Stimulated activated CD8-positive, alpha-beta memory T cell treated with anti-CD3 and anti-CD28 coated beads, Interleukin-4, amount 100 ng/mL, for 48 hours (primary cell): ENCODE measurements at regions not wholly inside any gene's neighbourhood (a gene's known extent, or its start where the extent isn't known, plus 50 kb on each side); places are given as distances from the start of the nearest gene placed in this dataset.

Experiments
- DNase-seq: peaks from one replicate; pipeline ENCODE4 v3.0.0-alpha.2; 2020

DNA sequence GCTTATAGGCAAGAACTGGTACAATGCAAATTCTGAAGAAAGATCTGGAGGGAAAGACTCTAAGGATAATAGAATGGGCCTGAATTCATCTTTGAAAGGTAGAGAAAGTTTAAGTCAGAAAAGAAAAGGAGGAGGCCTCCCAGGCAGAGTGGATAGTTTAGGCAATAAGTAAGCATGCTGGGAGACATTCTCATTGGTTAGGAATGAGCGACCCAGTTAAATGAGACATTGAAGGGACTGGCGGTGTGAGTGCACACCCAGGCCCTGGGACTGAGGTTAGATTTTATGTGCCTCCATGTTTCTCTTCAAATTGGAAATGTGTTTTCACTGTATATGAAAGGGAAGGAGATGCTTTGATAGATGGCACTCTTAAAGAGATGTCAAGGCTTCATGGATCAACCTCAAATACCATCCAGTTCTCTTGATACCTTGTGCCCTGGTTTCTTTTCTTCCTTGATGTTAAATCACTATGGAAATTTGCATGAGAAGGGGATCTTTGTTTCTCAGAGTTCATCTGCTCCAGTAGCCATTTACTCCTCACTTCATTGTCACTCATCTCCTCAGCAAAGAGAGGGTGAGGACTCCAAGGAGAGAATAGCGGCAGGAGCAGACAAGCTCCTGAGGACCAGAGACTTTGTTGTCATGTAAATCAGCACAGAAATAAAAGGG, 584.2 kb upstream of the INTU start:
- no peak for DNase-seq

DNA sequence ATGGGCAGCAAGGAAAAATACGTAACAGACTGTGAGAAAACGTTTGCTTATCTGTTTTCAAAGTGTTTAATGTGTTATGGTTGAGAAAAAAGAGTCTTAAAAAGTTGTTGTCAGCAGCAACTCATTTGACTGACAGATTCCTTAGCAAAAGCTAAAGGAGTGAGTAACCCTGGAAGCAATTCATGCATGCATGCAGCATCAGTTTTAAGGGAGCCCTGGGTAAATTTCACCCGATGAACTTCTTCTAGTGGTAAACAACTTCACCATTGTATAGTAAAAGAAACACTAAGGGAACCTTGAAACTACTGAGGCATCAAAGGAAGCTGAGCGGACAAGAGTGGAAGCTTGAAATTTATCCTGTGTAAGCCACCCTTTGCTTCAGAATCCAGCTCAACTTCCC, 583.2 kb upstream of the INTU start:
- no peak for DNase-seq

DNA sequence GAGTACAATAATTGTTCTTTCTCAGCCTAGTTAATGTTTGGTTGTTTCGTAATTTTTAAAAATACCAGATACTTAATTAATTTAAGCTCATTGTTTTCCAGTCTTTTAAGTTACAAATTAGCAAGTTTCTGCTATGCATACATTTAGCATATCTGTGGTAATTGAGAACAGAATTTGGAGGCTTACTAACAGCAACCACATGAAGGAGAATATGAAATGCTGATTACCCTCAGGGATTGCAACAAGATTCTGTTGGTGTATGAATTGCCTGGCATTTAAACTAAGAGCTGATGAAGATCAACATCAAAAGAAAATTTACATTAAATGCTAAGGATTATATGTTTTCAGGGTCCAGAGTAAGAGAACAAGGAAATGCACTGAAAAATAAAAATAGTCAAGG, 580.0 kb upstream of the INTU start:
- DNase-seq, result no peak

DNA sequence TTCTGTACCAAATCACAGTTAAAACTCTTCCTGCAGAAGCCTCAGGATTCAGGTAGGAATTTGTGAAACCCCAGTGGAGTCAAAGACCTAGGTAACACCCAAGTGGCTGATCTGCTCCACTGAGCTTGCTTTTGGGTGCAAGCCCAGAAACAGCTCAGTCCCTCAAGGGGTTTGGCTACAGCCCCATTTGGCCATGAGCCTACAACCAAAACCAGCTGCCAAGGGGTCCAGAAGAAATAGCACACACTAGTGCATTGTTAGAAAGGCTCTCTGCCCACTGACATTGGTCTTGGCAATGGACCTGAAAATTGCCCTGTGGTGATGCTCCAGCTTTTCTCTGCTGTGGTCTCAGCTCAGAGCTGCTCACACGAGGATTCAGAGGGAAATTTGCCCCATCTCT, 577.4 kb upstream of the INTU start:
- no peak for DNase-seq

DNA sequence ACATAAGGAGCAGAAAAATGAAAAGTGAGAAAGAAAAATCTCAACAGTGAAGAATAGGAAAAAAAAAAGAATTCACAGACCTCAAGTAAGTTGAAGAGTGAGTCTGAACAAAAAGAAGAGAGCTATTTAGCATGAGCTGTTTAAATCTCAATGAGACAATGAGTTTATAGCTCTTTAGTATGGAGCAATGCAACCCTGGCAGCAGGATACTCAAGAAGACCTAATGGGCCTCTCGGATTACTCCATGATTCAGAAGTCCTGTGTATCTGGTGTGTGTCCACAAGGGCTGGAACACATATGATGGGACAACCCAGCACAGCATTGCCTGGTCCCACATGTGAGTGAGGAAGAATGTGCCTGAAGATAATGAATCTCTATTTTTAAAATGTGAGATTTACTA, 563.1 kb upstream of the INTU start:
- no peak for DNase-seq

DNA sequence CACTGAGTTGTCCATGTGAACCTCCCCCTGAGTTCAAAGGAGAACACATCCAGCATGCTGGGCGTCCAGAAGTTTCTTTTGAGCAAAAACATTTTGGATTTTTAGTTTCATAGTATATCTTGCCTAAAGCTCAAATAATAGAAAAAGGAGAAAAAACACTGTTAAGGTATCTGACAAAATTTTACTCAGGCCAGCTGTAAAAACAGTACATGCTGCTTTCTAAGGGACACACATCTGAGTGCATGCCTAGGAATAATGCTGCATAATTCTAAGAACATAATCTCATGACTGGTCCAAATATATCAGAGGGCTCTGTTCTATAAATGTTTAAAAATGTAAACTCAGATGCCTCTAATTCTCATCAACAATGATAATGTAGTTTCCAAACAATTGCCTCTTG, 561.3 kb upstream of the INTU start:
- no peak for DNase-seq

DNA sequence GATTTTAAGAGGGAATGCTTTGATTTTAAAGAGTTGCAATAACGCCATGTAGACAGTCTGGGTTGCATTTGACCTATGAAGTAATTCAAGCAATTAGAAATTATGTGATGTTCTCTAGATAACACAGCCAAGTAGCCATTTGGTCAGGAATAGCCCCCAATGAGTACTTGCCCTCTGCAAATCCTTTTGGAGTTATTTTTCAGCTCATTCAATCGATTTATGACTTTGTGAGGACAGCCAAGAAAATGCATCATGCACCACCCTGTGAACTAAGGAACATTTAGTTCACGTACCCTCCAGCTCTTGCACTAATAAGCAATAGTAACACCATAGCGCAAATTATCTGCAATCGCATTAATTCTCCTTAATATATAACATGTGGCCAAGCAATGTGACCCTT, 552.6 kb upstream of the INTU start:
- no peak for DNase-seq

DNA sequence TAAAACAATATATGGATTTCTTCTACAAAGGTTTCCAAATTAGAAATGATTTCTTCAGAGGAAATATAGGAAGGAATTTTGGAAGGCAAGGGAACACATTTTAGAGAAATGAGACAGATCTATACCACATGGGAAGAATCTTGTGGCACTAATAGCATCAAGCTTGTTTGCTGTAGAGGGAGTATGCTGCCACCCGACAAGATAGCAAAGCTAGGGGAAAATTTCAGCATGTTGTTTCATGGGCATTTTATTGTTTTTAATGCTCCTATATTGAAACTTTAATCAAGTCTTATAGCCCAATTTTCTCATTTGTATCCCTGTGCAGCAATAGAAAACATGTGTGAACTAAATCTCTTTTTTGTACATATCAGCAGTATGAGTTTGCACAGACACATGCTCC, 551.7 kb upstream of the INTU start:
- DNase-seq, result no peak

DNA sequence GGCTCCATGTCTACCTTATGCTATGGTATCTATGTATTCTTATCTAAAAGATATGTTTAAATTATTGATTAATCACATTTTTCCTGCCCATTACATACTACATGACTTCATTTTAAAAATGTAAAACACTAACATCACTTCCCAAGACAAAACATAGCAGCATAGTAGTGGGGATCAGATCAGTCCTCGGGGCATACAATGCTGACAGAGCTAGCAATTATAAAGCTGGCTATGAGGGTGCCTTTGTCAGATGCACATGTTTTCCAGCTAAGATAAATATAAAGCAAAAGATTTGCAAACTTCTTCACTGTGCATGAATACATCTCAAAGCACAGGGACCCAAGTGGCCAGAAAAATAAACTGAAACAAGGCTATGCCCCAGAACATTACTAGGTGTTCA, 549.8 kb upstream of the INTU start:
- no peak for DNase-seq

DNA sequence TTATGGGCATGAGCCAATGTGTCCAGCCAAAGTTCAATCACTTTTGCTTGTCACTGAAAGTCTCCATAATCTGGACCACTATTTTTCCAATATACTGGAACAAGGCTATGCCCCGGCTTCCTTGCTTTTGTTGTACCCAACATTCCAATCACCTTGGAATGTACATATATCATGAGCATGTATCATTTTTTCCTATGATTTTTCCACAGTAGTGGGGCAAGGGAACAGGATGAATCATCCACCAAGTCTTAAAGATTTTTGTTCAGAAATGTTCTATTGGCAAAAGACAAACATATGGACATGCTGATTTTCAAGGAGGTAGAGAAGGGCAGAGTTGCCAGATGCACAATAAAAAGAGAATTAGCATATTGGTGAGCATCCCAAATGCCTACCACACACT, 548.1 kb upstream of the INTU start:
- DNase-seq, result no peak

DNA sequence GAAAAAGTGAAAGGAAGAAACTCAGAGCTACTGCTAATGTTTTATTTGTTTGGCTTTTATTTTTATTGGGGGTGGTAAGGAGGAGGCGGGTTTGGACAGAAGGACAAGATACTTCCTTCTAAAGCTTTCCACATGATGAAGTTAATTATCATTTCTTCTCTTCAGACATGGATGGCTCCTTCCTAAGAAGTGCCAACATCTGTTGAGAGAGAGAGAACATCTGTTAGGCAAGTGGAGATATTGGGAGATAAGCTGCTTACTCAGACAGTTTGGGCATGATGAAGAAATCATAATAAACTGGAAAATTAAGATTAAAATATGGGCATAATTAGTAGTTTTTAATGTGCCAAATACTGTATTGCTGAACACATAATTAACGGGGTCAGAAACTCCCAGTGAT, 535.7 kb upstream of the INTU start:
- DNase-seq, result no peak

DNA sequence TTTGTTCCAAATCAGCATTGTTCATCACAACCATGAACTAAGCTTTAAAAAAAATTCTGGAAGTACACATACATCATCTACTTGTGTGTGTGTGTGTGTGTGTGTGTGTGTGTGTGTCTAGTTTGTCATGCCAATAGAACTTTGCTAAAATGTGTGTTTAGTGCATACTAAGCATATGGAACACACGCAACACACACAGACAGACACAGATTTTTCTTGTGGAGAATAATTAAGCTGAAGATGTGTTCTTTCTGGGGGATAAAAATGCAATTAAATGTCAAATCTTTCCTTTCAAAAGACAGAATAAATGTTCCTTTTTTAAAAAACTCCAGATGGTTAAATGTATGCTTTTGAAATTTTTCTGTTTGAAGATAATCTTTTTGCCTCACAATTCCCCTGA, 530.4 kb upstream of the INTU start:
- DNase-seq, result no peak

DNA sequence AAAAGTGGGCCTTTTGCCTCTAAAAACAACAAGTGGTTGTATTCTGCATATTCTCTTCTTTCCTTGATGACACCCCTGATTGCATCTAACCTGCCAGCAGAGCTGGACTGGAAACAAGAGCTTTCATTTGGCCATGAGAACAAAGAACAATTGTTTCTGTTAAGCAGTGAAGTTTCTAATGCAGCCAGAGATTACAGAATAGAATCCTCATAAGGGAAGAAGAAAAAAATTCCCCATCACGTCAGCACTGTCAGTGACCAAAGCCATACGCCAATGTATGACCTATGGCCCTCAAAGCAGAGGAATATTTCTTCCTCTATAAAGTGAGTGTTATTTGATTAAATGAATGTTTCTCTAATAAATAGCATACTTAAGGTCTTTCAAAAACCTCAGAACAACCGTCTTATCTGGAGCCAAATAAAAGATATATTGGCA, 529.1 kb upstream of the INTU start:
- no peak for DNase-seq

DNA sequence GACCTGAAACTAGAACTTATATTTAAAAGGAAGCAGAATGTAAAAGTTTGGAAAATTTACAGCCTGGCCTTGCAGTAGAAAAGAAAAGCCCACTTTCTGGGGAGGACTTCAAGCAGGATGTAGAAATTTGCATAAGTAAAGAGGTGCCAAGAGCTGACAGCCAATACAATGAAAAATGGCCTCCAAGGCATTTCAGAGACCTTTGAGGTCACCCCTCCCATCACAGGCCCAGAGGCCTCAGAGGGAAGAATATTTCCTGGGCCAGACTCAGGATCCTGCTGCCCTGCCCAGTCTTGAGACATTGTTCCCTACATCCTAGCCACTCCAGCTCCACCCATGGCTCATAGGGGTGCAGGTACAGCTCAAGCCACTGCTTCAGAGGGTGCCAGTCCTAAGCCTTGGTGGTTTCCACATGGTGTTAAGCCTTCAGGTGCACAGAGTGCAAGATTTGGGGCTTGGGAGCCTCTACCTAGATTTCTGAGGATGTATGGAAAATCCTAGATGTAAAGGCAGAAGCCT, 518.9 kb upstream of the INTU start:
- DNase-seq, result no peak

DNA sequence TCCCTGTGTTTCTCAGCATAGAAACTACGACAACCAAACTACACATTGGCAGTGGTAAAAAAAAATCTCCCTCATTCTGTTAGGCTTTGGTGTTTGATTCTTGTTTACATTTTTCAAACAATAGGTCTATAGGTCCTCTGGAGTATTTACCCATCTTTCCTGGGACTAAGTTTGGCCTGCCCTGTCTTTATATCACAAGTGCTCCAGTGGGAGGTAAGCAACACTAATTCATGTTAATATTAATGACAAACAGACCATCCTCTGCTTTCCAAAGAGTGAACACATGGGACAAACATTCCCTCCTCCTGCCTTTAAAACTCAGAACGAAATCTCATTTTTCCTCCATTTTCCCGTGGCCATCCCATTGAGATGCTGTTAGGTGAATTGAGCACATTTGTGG, 514.1 kb upstream of the INTU start:
- no peak for DNase-seq

DNA sequence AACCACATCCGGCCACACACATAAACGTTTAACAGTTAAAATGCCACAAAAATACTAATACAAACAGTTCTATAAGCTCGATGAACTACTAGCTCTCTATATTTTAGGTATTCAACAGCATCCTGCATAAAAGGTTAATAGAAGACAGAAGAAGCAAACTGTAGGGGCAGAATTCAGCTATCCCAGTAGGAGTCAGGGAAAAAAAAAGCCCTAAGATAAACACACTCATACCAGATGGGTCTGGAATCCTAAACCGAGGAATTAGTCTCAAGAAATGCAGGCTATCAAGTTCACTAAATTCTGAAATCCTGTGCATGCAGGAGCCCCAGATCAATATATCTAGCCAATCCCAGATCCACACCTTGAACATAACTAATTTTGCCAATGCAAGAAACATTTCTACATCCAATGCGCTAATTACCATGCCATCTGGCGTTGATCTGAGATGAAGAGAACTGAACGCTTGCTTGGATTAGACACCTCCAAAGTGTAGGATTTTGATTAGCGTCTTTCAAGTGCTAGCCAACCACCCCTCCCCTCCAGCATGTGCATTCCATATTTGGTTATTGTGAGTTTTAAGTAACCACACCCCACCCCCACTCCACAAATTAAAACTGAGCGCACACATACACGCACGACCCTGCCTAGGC, 512.2 kb upstream of the INTU start:
- DNase-seq, result no peak

DNA sequence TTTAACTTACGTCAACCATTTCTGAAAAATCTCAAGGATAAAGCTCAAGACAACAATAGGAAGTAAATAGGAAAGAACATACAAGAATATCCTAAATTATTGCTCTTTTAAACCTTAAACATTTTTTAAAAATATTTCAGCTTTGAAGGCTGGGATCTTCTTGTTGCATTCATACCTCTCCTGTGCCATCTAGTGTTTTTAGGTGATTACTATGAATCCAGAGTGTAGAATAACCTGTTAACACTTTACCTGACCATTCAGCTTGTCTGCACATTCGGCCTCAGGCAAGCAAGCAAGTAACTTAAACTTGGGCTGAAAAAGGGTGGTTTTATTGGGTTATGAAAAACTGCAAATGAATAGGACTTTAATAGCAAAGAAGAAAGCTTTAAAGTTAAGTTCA, 507.8 kb upstream of the INTU start:
- no peak for DNase-seq

DNA sequence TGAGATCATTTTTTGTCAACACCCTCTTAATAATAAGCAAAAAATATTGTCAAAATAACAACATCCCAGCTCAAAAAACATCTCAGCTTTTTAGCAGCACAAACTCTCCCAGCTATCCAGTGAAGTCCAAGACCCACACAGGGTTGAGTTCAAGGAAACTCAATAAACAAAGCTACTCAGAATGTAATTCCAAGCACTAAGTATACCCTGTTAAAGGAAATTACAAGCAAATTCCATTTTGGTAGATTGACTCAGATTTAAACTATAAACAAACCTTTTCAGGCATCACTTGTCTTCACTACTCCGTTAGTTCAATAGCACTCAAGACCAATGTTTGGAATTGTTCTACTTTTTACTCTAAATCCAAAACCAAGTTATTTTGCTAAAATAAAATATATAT, 506.0 kb upstream of the INTU start:
- no peak for DNase-seq

DNA sequence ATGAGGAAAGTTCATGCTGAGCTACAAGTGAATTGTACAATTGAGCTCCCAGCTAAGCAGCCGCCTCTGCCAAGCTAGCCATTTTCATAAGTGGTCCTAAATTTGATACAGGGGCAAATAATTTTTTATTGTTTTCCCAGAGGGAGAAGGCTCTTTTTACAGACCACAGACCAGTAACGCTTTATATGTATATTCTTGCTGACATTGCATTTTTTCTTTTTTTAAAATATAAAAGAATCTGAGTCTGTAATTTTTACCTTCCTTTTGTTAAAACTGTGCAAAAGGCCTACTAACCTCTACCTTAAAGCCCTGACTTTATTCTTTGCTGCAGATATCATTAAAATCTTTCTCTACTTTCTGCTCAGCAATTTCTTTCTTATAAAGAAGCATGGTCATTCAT, 501.2 kb upstream of the INTU start:
- no peak for DNase-seq

DNA sequence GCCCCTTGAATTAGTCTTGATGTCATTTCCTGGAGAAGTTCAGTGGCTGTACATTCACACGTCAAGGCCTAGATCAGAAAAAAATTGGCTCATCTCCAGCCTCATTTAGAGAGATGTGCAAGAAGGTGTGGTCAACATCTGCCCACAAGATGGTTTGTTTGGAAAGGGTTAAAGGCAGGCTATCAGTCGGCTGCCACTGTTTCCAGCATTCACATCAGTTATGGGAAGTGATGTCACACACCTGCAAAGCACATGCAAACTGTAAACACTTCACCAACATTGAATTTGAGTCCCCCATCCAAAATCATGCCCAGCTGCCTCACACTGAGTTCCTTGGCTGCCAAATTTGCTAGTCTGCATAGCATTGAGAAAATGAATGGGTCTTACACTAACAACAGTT, 498.3 kb upstream of the INTU start:
- no peak for DNase-seq

DNA sequence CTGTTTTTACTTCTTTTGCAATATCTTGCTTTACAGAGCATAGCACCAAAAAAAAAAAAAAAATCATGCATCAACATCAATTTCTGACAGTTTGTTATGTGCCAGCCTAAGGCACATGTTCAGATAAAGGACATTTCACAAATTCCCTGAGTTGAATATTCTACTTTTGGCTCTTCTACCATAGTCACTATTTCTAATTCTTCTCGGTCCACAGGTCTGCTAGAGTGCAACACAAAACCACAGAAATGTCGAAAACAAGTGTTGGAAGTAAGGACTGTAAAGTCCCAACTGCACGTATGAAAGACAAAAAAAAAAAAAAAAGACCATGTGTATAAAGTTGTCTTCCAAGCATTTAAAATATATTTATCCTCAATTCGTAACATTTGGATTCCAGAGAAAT, 494.2 kb upstream of the INTU start:
- DNase-seq, result no peak

DNA sequence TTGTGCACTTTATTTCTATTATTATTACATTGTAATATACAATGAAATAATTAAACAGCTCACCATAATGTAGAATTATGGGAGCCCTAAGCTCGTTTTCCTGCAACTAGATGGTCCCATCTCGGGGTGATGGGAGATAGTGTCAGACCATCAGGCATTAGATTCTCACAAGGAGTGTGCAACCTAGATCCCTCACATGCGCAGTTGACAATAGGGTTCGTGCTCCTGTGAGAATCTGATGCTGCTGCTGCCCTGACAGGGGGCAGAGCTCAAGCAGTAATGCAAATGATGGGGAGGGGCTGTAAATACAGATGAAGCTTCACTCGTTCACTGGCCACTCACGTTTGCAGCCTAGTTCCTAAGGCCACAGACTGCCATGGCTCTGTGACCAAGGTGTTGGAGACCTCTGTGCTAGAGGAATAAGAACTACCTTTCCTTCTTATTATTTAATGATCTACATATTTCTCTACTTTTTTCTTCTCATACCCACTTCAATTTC, 492.9 kb upstream of the INTU start:
- DNase-seq, result no peak

DNA sequence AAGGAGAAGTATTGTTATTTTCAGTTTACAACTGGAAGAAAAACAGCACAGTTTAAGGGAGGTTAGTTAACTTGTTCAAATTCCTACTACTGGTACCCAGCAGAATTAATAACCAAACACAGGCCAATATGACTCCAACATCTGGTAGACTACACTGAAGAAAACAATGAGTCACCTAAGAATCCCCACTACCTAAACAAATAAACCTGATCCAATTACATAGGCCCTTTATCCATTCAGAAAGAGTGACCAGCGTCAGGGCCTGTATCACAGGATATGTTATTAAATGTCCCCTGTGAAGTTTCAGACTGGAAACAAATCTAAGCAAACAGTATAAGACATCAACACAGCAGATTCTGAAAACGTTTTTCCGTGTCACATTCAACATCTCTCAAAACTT, 492.5 kb upstream of the INTU start:
- DNase-seq, result no peak

DNA sequence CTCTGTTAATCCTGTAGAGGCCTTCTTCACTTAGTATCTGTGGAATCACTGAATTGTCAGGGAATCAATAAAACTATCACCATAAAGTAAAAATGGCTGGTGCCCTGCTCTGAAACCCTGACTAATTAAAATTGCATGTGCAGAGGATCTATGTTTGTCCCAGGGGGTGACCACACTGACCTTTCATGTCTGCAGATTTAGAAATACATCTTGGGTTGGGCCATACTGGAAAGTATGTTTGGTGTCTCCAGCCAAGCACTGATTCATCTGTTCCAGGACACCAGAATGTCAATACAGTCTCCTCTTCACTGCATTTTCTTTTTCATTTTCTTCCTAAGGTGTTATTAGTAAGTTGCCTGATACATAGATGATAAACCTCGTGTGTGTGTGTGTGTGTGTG, 490.9 kb upstream of the INTU start:
- no peak for DNase-seq
